ENCODE measurements at regions not wholly inside any gene's neighbourhood (a gene's known extent, or its start where the extent isn't known, plus 50 kb on each side); places are given as distances from the start of the nearest gene placed in this dataset.

DNA sequence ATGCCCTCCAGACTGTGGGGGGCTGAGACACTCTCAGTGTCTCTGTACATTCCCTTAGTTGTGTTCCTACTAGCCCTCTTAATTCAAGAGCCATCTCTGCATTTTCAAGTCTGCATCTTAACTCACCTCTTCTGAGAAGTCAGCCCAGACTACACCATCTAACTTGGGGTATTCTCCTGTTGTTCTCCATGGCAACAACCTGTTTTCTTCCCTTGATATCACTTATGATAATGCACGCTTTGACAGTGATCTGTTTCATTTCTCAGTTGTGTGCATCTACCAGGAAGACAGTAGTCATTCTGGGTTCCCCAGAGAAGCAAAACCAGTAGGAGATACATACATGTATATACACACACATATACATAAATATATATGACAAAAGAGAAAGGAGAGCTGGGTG is 707.3 kb upstream of the IGFBP3 start:
- DNase-seq (ENCODE audit: low read depth): no peak
- TF ChIP-seq, protein P1, sequence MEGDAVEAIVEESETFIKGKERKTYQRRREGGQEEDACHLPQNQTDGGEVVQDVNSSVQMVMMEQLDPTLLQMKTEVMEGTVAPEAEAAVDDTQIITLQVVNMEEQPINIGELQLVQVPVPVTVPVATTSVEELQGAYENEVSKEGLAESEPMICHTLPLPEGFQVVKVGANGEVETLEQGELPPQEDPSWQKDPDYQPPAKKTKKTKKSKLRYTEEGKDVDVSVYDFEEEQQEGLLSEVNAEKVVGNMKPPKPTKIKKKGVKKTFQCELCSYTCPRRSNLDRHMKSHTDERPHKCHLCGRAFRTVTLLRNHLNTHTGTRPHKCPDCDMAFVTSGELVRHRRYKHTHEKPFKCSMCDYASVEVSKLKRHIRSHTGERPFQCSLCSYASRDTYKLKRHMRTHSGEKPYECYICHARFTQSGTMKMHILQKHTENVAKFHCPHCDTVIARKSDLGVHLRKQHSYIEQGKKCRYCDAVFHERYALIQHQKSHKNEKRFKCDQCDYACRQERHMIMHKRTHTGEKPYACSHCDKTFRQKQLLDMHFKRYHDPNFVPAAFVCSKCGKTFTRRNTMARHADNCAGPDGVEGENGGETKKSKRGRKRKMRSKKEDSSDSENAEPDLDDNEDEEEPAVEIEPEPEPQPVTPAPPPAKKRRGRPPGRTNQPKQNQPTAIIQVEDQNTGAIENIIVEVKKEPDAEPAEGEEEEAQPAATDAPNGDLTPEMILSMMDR (IDR thresholded peaks at IDR 0.05; ENCODE audit: control insufficient read depth, extremely low read depth, insufficient read depth): no peak
- H3K4me3 ChIP-seq (ENCODE audit: low read depth, low read length): no peak overlapping the region

DNA sequence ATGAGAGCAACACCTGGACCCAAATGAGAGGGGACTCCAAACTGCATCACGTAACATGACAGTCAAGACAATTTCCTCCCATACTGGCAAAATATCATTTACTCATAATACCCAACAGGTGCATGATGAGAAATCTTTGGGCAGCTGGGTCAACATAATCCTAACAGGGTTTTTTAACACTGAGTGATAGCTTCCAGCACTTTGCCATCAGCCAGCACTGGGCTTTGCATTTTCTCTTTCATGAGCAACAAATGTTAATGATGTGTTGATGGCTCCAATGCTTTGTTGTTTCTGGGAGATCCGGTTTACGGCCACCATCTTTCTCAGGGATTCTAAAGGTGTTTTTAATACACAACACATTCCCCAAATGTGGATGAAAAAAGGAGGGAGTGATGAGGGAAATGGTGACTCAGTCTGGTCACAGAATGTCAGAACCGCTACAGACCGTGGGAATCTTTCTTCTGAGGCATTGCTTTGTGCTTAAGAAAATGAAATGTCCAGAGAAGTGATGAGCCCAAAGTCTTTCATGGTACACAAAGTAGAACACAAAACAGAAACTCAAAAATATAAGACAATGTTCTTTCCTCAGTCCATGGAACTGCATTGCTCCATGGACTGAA is 705.7 kb upstream of the IGFBP3 start:
- TF ChIP-seq, protein P1 (IDR thresholded peaks at IDR 0.05; ENCODE audit: control insufficient read depth, extremely low read depth, insufficient read depth): no peak
- no peak for DNase-seq (ENCODE audit: low read depth)
- H3K4me3 ChIP-seq (ENCODE audit: low read depth, low read length): no peak overlapping the region

DNA sequence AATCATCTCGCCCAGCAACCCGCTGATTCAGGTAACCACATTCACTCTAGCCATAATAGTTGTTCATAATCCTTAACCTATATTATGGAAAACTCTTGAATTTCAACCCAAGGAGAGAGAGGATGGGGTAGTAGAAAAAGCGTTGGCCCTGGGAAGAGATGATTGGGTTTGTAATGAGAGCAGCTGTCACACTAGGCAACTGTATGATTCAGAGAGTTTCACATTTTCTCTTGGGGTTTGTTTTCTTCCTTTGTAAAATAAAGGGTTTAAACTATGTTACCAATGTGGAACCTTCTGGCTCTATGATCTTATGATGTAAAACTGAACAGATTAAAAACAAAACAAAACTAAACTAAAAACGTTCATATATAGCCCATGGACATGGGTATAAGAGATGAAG is 705.2 kb upstream of the IGFBP3 start:
- no peak for DNase-seq (ENCODE audit: low read depth)
- TF ChIP-seq, protein P1 (IDR thresholded peaks at IDR 0.05; ENCODE audit: control insufficient read depth, extremely low read depth, insufficient read depth): no peak
- no peak overlapping the region for H3K4me3 ChIP-seq (ENCODE audit: low read depth, low read length)

DNA sequence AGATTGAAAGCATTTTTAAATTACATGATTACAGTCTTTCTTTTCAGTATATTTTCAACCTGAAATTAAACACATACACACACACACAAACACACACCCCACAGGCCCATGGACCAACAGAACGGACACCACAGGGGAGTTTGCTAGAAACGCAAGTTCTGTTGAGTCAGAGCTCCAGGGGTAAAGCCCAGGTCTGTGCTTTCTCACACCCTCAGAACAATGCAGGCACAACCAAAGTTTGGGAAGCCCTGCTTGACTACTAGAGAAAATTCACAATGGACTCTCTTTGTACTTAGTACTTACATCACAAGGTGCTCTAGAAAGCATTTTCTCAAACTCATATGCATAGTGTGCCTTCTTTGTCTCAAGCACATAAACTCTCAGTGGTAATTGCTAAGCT is 704.0 kb upstream of the IGFBP3 start:
- no peak for DNase-seq (ENCODE audit: low read depth)
- TF ChIP-seq, protein P1 (IDR thresholded peaks at IDR 0.05; ENCODE audit: control insufficient read depth, extremely low read depth, insufficient read depth): no peak
- H3K4me3 ChIP-seq (ENCODE audit: low read depth, low read length): no peak overlapping the region

DNA sequence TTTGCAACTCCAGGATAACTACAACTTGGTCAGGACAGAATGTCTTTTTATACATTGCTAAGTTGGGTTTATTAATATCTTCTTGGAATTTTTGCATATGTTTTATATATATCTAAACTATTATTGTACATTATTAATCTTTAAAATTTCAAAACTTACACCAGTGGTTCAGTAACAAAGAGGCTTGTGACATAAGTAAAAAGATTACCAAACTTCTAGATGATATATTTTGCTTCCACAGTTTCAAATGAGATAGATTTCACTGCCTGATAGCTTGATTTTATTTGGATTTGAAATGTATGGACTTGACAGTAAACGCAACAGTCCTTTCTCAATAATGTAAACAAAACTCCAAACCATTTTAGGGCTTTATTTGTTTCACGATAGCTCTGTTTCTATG is 701.2 kb upstream of the IGFBP3 start:
- H3K4me3 ChIP-seq (ENCODE audit: low read depth, low read length): no peak overlapping the region
- TF ChIP-seq, protein P1 (IDR thresholded peaks at IDR 0.05; ENCODE audit: control insufficient read depth, extremely low read depth, insufficient read depth): no peak
- DNase-seq (ENCODE audit: low read depth): no peak

DNA sequence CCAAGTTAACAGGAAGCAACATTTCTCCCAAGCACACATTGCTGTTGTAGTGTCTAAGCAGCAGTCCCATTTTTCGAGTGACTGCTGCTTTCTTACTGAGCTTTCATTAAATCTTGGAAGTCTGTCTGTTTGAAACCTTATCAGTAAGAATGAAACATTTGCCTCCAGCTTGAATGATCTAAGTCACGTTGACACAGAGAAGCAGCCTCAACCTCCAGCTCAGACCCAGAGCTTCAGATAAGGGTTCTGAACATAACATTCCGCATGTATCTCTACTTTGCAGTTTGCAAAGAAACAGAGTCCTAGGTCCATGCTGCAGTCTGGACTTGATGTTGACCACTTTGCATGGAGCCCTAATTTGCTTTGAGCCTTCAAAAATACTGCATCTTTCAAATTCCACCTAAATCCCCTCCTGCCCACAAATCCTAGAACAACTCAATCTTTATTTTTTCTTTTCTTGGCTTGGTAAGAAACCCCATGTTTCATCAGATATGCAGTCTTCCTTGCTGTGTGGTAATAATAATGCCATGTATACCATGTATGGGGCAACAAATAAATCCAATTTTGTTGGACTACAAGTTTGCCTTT is 698.7 kb upstream of the IGFBP3 start:
- TF ChIP-seq, protein P1 (IDR thresholded peaks at IDR 0.05; ENCODE audit: control insufficient read depth, extremely low read depth, insufficient read depth): no peak
- no peak for DNase-seq (ENCODE audit: low read depth)
- no peak overlapping the region for H3K4me3 ChIP-seq (ENCODE audit: low read depth, low read length)

DNA sequence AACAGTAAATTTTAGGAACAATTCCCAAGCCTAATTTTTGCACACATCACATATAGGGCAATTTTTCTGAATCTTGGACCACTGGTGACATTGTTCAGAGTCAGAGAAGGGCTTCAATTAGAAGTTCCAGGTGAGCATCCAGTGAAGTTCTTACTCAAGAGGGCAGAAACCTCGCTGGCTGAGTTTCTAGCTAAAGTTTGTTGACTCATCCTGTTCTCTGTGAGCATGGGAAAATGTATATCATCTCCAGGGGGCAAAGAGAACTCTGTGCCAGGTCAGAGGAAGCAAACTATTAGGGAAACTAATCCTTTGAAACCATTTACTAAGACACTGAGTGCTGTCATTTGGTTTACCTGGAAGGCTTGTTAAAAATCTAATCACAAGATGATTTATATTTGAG is 695.6 kb upstream of the IGFBP3 start:
- DNase-seq (ENCODE audit: low read depth): no peak
- H3K4me3 ChIP-seq (ENCODE audit: low read depth, low read length): no peak overlapping the region
- TF ChIP-seq, protein P1 (IDR thresholded peaks at IDR 0.05; ENCODE audit: control insufficient read depth, extremely low read depth, insufficient read depth): no peak
